Fibroblast of the aortic adventitia (primary cell): ENCODE measurements at regions not wholly inside any gene's neighbourhood (a gene's known extent, or its start where the extent isn't known, plus 50 kb on each side); places are given as distances from the start of the nearest gene placed in this dataset.
A peak's percentile ranks its signal among the peaks of the same experiment; 100 is the strongest.
"Not testable (repeated sequence)": the region's sequence is repeated elsewhere in the genome, so short reads cannot be mapped to it uniquely, and the experiment has no call there.

Experiments
- DNase-seq: peaks from one replicate; pipeline ENCODE4 v3.0.0-alpha.2; 2010; ENCODE audit warnings: low read depth
- H3K4me3 ChIP-seq: 2 replicates; pipeline ENCODE4 v1.5.1; 2011; ENCODE audit warnings: low read depth, mild to moderate bottlenecking, control low read depth, low read length, moderate library complexity
- TF ChIP-seq, protein P1 (sequence below): IDR thresholded peaks from 2 replicates; pipeline ENCODE4 v1.5.1; 2011; ENCODE audit warnings: mild to moderate bottlenecking, low read length, control low read depth, inconsistent platforms; ENCODE audit not compliant: insufficient read depth

DNA sequence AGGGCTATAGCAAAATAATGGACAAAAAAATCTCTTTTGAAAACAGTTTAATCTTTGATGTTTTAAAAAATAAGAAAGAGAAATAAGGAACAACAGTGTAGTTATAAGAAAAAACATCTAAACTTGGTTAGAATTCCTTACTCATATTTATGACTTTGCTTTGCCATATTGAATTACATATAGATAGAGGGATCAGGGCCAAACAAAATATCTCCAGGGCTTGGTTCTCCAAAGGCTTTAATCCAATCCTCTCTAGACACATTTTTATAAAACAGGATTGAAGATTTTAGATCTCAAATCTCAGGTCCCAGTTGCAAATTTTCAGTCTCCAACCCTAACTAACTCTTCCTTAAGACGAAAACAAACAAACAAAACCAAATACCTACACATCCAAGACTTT is 72.6 kb upstream of the RHOBTB1 start:
- TF ChIP-seq, protein P1, sequence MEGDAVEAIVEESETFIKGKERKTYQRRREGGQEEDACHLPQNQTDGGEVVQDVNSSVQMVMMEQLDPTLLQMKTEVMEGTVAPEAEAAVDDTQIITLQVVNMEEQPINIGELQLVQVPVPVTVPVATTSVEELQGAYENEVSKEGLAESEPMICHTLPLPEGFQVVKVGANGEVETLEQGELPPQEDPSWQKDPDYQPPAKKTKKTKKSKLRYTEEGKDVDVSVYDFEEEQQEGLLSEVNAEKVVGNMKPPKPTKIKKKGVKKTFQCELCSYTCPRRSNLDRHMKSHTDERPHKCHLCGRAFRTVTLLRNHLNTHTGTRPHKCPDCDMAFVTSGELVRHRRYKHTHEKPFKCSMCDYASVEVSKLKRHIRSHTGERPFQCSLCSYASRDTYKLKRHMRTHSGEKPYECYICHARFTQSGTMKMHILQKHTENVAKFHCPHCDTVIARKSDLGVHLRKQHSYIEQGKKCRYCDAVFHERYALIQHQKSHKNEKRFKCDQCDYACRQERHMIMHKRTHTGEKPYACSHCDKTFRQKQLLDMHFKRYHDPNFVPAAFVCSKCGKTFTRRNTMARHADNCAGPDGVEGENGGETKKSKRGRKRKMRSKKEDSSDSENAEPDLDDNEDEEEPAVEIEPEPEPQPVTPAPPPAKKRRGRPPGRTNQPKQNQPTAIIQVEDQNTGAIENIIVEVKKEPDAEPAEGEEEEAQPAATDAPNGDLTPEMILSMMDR = no peak
- H3K4me3 ChIP-seq = no peak overlapping the region
- DNase-seq = no peak

- TF ChIP-seq, protein P1 = no peak
- DNase-seq = no peak
- H3K4me3 ChIP-seq = no peak overlapping the region
Measured at GRCh38 chr10:61016007-61016406, 72.0 kb upstream of the RHOBTB1 start.

GRCh38 chr10:61010863-61011262 is 66.9 kb upstream of the RHOBTB1 start:
- TF ChIP-seq, protein P1 = no peak
- no peak overlapping the region for H3K4me3 ChIP-seq
- DNase-seq = no peak

GRCh38 chr10:61003069-61003468 is 59.1 kb upstream of the RHOBTB1 start:
- H3K4me3 ChIP-seq = not testable (repeated sequence)

DNA sequence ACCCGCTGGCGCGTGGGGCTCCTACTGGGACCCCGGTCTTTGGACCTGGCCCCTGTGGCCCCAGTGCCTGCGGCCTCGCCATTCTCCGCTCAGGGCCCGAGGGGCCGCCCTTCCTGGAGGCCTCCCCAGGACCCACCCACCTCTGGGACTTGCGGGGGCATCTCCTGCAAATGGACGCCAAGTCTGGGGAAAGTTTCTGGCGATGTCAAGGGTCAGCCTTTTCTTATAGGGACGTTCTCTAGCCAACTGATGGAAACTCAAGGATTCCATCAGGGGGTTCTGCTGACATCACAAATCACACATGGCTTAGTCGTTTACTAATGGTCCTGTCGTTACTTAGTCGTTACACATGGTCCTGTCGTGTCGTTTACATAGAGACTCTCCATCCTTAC is 57.7 kb upstream of the RHOBTB1 start:
- H3K4me3 ChIP-seq = no peak overlapping the region
- TF ChIP-seq, protein P1 = no peak
- DNase-seq = no peak

More at GRCh38 chr10:61003069-61003468, 59.1 kb upstream of the RHOBTB1 start:
- DNase-seq = not testable (repeated sequence)

DNA sequence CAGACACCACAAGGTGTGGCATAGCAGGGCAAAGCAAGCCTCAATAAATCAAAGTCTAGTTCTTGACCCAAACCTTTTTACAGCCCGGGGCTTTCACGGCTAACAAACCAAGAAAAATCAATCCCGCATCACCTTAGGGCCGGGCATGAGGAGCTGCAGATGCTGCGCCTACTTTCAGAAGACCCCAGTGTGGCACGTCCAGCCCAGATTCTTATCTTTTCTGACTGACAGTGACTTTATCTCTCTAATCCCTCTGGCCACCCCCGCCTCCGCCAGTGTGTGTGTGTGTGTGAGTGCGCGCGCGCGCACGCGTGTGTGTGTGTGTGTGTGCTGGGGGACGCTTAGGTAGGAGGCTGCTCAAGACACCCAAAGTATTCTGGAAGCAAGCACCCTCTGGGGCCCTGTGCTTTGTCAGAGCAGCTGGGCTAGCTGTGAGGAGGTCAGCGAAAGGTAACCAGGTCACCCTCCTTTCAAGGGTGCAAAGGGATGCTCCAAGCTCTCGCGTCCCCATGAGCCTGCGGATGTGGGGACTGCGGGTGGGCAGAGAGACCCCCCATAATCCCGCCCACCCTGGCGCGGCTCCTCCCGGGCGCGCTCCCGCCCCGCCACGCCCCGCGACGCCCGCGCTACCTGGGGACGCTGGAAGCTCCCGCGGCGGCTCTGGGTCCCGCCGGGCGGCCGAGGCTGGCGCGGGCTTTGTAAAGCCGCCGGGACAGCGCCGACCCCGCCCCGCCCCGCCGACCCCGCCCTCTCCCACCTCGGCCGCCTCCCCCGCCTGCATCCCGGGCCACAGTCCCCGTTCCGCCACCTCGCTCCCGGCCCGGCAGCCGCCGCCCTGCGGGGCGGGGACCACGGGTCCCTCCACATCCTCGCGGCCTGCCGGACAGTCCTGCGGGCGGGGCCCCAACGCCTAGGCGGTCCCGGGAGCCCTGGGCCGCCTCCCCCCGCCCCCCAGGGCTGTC is 57.1 kb upstream of the RHOBTB1 start:
- DNase-seq = no peak
- TF ChIP-seq, protein P1 = no peak
- H3K4me3 ChIP-seq = peak overlapping the region; percentile 41

- TF ChIP-seq, protein P1 = no peak
- no peak overlapping the region for H3K4me3 ChIP-seq
- no peak for DNase-seq
Measured at GRCh38 chr10:60998932-60999331, 54.9 kb upstream of the RHOBTB1 start.
